Esophagus mucosa (tissue), 1 donor: ENCODE measurements at regions not wholly inside any gene's neighbourhood (a gene's known extent, or its start where the extent isn't known, plus 50 kb on each side); places are given as distances from the start of the nearest gene placed in this dataset.

Source experiments
- ATAC-seq: fragments of 200-7000 bp; cut with Tn5 transposase; one replicate; pipeline ENCODE4 v1.9.1; 2020
- donor health status: DM: yes; HTN: yes; CAD: no.

DNA sequence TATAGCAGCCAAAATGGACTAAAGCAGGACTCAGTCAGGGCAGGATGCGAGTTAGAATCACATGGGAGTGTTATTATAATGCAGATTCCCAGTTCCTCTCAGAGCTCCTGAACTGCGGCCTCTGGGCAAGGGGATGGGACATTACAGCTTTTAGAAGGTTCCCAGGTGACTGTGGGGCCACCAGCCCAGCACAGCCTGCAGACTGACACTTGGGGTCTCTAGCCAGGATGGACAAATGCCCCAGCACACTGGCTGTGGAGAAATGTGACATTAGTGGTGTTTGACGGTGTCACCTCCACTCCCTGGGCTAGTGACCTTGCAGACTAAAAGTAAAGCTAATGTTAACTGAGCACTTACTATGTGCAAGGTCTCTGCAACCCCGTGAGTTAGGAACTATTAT is 238.0 kb upstream of the HS6ST1 start:
- ATAC-seq = no peak

DNA sequence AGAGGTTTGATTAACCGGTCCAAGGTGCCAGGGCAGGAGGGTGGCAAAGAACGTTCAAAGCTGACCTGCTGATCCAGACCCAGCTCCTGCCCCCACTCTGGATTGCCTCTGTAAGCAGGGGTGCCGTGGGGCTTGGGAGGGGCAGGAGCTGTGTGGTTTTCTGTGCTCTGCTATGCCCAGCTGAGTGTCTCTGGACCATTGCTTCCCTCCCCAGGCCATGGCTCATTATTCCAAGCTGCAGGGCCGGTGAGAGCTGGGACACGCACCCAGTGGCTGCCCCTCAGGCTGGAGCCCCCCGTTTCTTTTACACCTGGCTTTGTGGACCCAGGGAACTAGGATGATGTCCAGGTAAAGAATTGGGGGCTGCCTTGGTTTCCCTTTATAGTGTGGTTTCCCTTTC is 238.4 kb upstream of the HS6ST1 start:
- ATAC-seq = no peak

DNA sequence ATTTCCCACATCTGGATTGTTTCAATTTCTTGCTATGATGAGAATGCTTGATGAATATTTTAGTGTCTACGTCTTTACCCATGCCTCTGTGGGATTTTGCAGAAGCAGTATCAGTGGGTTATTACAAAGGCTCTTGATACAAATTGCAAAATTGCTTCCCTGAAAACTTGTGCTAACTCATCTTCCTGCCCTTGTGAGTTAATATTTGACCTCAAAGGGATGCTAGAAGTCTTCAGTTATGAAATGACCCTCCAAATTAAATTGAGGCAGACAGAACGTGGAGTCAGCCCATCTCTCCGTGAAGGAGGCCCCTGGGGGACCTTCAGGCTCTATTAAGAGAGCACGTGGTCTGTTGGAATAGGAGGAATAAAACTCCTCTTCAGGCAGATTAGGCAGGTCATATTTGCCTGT is 239.2 kb upstream of the HS6ST1 start:
- no peak for ATAC-seq

DNA sequence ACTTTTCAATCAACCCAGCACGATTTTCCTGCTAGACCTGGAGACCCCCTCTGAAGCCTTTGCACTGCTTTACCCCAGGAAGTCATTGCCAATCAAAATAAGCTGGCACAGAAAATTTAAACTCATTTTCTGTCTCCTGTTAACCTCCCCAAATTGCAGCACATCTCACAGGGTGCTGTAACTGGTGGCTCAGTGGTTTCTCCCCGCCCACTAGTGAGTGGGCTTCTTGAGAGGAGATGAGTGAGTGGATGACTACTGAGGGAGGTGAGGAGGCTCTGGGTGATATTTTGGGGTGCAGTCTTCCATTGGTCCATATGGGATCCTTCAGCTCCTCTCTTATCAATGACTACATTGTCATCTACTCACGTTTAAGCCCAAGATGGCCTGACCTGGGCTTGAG is 239.8 kb upstream of the HS6ST1 start:
- no peak for ATAC-seq

DNA sequence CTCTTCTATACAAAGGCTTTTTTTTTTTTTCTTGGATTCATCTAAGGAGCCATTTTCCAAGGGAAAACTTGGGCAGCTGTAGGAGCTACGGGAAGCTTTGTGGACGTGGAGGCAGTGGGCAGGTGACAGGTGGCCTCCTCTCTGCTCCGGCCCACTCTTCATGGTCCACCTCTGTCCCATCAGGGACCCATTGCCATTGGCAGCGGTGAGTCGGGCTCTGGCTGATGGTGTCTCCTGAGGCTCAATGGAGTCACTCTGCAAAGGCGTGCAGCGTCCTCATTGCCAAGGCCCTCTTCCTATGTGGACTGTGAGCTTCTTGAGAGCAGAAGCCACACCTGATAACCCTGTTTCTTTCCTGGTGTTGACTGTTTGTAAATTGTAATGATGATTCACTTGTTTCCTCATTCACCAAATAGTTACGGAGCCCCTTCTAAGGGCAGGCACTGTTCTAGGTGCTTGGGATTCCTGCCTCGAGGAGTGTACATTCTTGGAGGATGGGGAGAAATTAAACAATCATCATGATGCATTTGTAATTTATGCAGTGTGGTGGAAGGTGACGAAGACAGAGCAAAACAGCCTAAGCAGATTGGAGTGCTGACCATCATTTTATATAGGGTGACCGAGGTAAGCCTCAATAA is 240.3 kb upstream of the HS6ST1 start:
- no peak for ATAC-seq

DNA sequence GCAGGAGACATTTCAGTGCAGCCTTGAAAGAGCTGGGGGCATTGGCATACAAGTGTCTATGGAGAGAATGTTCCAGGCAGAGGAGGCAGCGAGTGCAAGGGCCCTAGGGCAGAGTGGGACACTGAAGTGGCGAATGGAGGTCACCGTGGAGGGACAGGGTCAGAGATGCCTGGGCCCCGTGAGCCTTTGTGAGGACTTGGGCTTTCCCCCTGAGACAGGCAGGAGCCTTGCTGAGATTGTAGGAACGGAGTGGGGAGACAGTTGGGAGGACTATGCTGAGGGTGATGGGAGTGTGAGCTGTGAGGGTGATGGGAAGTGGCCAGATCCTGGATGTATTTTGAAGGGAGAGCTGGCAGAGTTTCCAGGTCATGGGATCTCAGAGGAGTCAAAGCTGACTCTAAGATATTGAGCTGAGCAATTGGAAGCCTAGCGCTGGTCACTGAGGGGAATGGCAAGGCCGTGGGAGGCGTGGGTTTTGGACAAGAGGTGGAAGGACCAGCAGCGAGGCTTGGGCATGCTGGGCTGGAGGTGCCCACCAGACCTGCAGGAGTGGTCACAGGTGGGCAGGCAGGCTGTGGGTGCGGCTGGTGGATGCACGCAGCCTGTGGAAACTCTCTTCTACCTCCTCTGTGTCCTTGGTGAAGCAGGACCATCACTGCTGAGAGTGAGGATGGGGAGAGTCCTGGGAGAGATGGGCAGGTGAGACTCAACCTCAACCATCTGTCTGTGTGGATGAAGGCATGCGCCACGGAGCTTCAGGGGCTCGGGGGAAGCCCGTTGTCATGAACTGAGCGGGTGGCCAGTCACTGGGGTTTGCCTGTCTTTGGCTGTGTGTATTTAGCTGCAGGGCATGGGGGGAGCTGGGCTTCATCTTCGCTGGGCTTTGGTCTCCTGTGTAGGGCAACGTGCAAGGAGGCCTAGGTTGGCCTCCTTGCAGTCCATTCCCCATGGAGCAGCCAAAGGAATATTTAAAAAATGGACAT is 241.2 kb upstream of the HS6ST1 start:
- no peak for ATAC-seq

DNA sequence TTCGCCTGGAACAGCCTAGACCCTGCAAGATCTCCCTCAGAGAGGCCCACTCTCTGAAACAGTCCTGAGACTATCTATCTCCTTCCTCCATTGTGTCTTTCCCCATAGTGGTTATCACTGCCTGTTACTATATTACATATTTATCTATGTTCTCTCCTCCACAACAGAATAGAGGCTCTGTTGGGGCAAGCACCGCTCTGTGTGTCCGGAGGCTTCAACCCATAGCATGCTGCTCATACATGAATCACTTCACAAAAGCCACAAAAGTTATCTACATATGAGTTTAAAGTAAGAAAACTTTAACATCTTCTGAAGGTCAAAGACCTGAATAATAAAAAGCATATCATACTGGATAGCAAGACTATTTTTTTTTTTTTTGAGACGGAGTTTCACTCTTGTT is 242.1 kb upstream of the HS6ST1 start:
- no peak for ATAC-seq

DNA sequence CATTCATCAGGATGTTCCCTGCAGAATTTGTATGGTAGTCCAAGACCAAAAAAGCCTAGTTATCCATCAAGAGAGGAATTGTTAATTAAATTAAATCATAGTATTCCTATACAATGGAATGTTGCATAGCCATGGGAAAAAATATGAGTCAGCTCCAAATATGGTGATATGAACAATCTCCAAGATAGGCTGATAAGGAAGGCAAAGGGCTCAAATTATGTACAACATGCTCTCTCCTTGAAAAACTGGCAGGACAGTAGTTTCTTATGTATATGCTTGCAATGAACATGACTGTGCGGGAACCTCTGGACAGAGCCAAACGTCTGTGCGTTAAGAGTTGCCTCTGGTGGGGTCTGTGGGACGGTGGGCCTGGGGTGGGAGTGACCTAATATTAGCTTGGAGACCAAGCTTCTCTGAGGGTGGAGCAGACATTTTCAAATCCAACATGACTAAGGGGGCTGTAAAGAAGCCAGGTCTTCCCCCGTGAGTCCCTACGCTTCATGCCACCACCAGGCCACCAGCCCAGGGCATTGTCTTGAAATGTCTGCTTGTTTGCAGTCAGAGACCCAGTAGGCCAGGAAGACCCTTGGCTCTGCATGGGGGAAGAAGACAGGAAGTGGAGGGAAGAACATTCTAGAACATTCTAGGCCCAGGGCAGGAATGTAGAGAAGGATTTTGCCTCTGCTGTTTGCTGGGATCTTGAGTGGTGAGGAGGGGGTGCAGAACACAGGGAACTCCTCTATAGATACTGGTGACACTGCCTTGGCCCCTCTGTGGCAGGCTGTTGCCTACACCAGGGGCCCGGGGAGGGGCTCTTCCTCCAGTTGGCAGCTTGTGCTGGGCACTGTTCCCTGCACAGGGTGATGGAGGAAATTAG is 244.0 kb upstream of the HS6ST1 start:
- ATAC-seq = no peak

DNA sequence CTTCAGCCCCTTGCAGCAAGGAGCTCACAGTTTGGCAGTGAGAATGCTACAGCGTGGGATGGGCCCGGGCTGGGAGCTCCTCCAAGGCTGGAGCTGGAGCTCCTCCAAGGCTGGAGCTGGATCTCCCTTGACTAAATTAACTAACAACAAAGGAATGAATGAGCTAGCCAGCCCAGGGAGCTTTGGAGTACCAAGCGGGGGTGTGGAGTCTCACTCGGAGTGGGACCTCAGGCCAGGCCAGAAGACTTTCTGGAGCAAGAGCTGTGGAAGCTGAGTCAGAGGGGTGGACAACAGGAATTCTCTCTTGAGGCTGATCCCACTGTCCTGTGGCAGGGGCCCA is 244.7 kb upstream of the HS6ST1 start:
- ATAC-seq = peak; percentile 28

DNA sequence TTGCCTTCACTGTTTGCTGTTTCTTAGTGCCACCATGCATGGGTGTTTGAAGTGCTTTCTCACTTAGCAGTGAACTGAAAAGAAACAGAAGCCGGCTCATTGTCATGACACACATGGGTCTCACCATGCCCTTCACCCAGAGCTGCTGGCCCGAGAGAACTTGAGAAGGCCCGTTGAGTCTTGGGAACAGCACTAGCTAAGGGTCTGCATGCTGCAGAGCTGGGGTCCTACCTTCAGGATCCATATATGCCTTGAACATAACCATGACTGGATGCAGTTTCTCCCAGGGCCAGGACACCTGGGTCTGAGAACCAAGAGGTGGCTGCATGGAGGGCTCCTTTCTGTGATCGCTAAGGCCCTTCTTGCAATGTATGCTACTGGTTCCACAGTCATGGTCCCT is 245.5 kb upstream of the HS6ST1 start:
- ATAC-seq = no peak

DNA sequence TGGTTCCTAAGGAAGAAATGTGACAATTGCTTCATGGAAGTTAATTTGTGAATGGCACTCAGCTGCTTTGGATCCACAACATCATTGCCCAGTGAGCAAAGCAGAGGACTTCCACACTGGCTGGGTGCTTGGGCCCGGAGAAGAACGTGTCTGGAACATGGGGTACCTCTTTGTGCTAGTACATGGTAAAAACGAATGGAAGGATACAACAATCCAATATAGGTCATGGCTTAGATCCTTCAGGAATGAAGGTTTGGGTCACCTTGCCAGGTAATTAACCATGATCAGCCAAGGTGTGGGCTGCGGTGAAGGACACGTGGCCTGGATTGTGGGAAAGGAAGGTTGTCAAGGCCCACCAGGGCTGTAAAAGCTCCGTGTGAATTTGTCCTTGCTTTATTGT is 245.9 kb upstream of the HS6ST1 start:
- no peak for ATAC-seq

DNA sequence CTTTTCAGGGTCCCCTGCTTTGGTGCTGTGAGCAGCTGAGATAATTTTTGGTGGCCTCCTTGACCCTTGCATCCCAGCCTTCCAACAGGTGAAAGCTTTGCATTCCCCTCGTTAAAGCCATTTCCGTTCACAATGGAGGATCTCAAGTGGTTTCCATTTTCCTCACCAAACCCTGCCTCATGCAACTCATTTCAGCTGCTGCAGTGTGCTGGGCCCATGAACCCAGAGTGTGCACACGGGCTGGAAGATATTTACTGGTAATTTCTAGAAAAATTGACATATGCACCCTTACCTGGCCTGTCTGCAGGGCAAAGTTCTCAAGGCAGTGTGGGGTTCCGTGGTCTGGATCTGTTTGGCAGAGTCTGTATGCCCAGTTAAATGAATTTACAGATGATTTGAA is 246.8 kb upstream of the HS6ST1 start:
- ATAC-seq = no peak

DNA sequence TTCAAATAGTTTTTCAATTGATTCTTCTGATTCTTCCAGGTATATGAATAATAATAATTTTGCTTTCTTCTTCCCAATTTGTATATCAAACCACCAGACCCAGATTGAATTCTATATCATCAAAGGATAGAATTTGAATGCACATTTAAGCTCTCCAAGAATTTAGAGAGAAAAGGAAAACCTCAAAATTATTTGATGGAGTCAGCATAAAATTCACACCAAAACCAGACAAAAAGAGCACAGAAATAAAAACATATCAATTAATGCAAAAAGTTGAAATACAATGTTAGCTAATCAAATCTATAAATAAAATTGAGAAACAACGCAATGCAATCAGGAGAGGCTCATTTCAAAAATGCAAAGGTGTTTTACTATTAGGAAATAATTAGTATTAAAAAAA is 248.0 kb upstream of the HS6ST1 start:
- ATAC-seq = no peak

DNA sequence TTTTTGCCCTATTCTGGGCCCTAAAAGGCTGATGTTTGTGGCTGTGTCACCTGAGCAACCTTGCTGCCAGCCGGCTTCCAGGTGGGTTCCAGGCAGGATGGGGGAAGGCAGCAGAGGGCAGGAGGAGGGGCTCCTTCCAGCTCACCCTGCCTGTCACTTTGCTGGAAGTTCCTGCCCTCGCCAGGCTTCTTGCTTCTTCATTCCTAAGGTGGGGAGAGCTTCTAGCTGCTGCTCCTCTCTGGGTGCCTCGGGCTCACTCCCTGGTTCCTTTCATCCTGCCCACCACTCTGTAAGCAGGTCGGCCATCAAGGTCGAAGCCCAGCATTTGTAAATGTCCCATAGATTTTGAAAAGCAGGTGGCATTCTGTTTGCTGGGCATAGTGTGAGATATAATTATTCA is 249.4 kb upstream of the HS6ST1 start:
- no peak for ATAC-seq

DNA sequence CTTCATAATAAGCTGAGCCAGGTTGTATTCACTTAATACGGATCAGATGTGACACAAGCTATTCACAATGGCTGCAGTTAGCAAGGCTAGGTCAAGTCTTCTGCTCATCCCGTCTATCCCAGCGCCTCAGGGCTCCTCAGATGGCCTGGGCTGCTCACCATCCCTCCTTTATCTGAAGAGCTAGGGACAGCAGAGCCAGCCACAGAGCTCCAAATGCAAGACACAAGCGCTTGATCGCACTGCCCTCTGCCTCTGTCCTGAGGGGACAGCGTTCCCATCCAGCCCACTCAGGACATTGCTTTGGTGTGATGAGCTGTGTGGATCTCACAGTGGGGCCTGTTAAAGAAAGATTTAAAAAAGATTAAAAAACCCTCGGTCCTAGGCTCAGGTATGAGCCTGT is 254.4 kb upstream of the HS6ST1 start:
- no peak for ATAC-seq

DNA sequence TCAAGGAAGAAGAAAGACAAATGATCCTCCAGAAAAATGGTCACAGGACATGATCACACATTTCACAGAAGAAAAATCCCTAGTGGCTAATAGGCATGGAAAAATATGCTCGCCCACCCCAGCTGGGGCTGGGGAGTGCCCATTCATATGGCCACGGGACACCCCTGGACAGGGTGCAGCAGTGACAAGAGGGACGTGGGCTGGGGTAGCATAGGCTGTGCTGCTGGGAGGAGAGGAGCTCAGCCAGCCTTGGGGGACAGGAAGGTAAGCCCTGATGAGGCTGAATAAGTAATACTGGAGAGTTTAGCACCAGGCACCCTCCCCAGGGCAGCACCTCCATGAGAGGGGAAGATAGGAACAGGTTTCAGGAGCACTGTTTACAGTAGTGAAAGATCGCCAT is 254.9 kb upstream of the HS6ST1 start:
- no peak for ATAC-seq

DNA sequence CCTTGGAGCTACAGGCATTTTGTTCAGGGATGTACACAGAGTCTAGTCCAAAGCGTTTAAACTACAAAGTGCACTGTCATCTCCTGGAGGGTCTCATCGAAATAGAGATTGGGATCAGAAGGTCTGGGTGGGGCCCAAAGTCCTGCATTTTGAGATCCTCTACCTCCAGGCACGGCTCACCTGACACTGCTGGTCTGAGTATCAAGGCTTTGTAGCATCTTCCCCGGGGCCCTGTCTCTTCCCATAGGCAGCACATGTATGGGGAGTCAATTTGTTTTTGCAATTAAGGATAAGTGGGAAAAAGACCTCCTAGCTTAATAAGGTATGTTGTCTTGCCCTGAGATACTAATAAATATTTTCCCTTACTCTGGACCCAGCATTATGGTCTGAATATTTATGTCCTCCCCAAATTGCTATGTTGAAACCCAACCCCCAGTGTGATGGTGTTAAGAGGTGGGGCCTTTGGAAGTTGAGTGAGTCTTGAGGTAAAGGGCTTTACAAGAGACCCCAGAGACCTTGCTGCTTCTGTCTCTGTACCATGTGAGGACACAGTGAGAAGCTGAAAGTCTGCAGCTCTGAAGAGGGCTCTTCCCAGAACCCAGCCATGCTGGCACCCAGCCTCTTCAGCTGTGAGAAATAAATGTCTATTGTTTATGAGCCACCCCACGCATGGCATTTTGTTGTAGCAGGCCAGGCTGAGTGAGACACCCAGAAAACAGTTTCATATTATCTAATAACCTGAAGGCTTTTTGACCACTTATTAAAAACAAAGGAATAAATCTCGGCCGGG is 258.7 kb upstream of the HS6ST1 start:
- ATAC-seq = no peak

DNA sequence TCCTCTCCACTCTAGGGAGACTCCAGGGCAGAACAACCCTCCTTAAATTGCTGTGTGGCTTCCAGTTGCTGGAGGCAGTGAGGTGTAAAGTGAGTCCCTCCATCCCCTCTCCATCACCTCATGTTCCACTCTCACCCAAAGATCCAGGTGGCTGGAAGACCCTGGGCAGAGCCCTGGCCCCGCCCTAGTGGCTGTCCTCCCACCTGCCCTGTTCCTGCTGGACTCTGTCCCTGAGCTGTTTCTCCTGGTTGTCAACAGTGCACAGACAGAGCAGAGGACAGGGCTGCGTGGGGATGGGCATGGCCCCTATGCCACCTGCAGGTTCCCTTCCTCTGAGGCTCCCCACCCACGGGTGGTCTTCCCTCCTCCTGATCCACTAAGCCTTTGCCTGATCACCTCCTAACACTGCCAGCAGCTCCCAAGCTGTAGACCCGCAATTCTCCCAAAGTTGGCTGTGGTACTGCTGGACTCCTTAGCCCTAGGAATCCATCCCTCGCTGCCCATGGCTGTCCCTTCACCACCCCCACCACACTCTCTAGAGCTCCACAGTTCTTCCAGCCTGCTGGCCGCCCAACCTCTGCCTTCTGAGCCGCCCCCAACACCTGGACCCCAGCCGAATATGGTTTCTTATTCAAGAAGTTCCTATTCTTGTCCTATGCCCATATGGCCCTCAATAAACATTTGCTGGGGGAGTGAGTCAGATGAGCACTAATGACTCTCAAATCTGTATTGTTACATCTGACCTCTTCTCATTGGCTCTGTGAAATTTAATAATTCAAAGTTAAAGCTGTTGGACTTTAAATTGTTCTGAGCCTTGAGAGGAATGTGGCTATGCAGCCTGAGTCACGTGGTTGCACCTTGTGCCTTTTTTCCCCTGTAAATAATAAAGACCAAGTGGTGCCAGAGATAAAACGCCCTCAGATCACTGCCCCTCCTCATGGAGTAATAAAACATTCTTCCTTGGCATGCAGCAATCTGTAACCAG is 260.0 kb upstream of the HS6ST1 start:
- ATAC-seq = peak; percentile 37

DNA sequence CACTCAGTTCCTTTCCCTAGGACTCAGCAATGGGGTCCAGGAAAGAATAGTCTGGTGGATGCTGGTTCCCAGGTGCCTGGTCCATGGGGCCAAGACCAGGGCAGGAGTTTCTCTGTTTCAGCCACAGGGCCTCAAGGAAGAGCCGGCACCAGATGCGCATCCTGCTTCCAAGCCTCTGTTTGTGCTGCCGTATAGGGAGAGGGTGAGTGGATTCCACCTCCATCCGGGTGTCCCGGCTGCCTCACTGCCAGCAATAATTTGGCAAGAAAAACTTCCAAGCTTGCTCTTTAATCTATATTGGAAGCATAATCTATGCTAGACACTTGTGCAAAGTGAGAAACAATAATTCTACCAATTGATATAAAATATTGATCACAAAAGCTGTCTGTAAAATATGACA is 261.2 kb upstream of the HS6ST1 start:
- no peak for ATAC-seq

DNA sequence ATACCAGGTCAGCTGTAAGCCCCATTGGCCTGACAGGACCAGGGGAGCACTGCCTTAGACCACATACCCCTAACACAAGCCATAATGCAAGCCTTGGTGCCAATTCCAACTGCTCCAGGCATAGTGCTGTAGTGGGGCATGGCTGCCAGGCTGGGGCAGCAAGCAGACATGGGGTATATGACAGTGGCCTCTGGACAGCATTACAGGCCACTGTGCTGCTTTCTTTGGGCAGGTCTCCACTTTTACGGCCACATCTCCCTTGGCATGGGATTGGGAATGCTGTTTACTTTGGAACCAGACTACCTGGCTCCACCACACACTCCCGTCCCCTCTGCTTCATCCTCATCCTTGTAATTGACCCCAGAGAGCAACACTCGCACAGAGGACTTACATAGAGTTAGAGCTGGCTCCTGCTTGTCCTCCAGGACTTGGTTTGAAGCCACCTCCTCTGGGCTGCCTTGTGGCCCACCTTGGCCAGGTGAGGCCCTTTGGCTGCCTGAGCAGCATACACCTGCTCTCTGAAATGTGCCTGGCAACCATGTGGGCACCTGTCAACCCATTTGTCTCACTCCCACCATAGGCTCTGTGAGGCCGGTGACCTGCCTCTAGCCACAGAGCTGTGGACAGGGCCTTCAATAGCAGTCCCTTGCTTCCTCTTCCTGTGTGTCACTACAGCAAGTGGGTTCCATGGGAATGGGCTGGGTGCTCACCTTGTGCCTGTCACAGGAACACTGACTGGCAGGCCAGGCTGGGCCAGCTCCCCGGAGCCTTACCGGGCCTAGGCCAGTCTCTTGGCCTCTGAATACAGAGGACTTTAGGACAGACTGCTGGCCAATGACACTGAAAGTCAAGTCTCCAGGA is 262.6 kb upstream of the HS6ST1 start:
- no peak for ATAC-seq
